Stimulated activated CD8-positive, alpha-beta memory T cell treated with anti-CD3 and anti-CD28 coated beads, Interleukin-7, amount 100 ng/mL, for 48 hours (primary cell): ENCODE measurements at regions not wholly inside any gene's neighbourhood (a gene's known extent, or its start where the extent isn't known, plus 50 kb on each side); places are given as distances from the start of the nearest gene placed in this dataset.

Source experiments
- DNase-seq, 2 donors: peaks; one replicate each; pipeline ENCODE4 v3.0.0-alpha.2; 2020; ENCODE audit warnings: low read depth in 1 of 2; ENCODE audit errors: extremely low read depth in 1 of 2

GRCh38 chr15:38164061-38164460 is 88.6 kb upstream of the SPRED1 start:
- no peak for DNase-seq

GRCh38 chr15:38164507-38164906 is 88.1 kb upstream of the SPRED1 start:
- no peak for DNase-seq

GRCh38 chr15:38168467-38169070 is 84.1 kb upstream of the SPRED1 start:
- no peak for DNase-seq

GRCh38 chr15:38171973-38172372 is 80.7 kb upstream of the SPRED1 start:
- no peak for DNase-seq

GRCh38 chr15:38174691-38175090 is 77.9 kb upstream of the SPRED1 start:
- DNase-seq, result no peak

GRCh38 chr15:38176155-38176554 is 76.5 kb upstream of the SPRED1 start:
- no peak for DNase-seq

GRCh38 chr15:38176691-38177090 is 75.9 kb upstream of the SPRED1 start:
- DNase-seq, result no peak

GRCh38 chr15:38182900-38183299 is 69.7 kb upstream of the SPRED1 start:
- DNase-seq, result no peak

- no peak for DNase-seq
Observed at GRCh38 chr15:38186507-38186906, 66.1 kb upstream of the SPRED1 start.

GRCh38 chr15:38187630-38188313 is 64.9 kb upstream of the SPRED1 start:
- no peak for DNase-seq

- no peak for DNase-seq
Observed at GRCh38 chr15:38189671-38190295, 62.9 kb upstream of the SPRED1 start.

GRCh38 chr15:38190501-38190900 is 62.1 kb upstream of the SPRED1 start:
- no peak for DNase-seq

GRCh38 chr15:38192496-38192895 is 60.1 kb upstream of the SPRED1 start:
- DNase-seq, result no peak

GRCh38 chr15:38193496-38193895 is 59.1 kb upstream of the SPRED1 start:
- DNase-seq, result no peak

GRCh38 chr15:38195191-38195901 is 57.3 kb upstream of the SPRED1 start:
- DNase-seq, result no peak

- no peak for DNase-seq
Observed at GRCh38 chr15:38196076-38196475, 56.6 kb upstream of the SPRED1 start.

- DNase-seq, result no peak
Observed at GRCh38 chr15:38197553-38197952, 55.1 kb upstream of the SPRED1 start.

GRCh38 chr15:38201714-38202113 is 50.9 kb upstream of the SPRED1 start:
- DNase-seq, result no peak

GRCh38 chr15:38202361-38202760 is 50.3 kb upstream of the SPRED1 start:
- DNase-seq, result no peak
